Activated T-cell treated with anti-CD3 and anti-CD28 coated beads, Interleukin-2, amount 50 U/mL, for 1 hour (primary cell): ENCODE measurements at regions not wholly inside any gene's neighbourhood (a gene's known extent, or its start where the extent isn't known, plus 50 kb on each side); places are given as distances from the start of the nearest gene placed in this dataset.

Source experiments
- DNase-seq: peaks from one replicate; pipeline ENCODE4 v3.0.0-alpha.2; 2020

GRCh38 chr6:134706806-134707205 lies 243.1 kb downstream of the ALDH8A1 start:
- no peak for DNase-seq

DNA sequence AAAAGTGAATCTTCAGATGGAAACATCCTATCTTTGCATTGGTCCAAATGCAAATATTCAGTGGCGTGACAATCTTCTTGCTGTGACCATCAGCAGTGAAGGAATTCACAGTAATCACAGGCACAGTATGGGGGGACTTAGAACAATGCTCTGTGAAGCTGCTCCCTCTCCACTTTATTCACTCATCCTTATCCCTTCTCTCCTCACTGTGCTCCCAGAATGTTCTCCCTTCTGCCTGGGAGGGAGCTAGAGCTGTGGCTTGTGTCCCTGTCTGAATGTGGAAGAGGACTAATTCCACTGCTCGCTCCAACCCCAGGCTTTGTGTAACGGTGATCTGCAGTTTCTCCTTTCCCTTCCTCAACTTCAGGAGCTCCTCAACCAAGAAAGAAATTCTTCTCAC lies 243.7 kb downstream of the ALDH8A1 start:
- no peak for DNase-seq

GRCh38 chr6:134703206-134703605 lies 246.7 kb downstream of the ALDH8A1 start:
- no peak for DNase-seq

- DNase-seq, result no peak
These were observed 247.6 kb downstream of the ALDH8A1 start for GRCh38 chr6:134702279-134702678.

- DNase-seq, result no peak
These were observed 248.6 kb downstream of the ALDH8A1 start for GRCh38 chr6:134701301-134701700.

DNA sequence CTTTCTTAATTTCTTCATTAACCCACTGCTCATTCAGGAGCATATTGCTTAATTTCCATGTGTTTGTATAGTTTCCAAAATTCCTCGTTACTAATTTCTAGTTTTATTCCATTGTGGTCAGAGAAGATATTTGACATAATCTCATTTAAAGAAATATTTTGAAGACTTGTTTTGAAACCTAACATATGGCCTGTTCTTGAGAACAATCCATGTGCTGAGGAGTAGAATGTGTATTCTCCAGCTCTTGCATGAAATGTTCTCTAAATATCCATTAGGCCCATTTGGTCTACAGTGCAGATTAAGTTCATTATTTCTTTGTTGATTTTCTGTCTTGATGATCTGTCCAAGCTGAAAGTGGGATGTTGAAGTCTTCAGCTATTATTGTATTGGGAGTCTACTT lies 251.7 kb downstream of the ALDH8A1 start:
- DNase-seq, result no peak

GRCh38 chr6:134692008-134692407 lies 257.9 kb downstream of the ALDH8A1 start:
- no peak for DNase-seq

DNA sequence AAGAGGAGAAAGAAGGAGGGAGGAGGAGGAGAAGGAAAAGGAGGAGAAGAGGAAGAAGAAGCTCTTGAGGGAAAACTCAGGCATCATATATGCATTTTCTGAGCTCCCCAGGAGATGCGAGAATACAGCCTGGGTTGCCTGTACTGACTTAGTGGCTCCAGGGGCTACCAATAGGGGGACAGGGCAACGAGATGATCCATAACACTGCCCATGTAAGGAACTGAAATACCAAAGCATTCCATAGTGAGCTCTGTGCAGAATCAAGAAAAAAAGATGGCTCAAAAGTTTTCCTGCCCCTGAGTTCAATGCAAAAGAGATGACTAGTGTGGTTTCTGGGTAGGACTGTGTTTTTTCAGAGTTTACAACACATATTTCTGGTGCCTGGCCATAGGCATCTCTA lies 258.7 kb downstream of the ALDH8A1 start:
- DNase-seq, result no peak

- DNase-seq, result no peak
These were observed 259.9 kb downstream of the ALDH8A1 start for GRCh38 chr6:134690048-134690447.

- DNase-seq, result no peak
These were observed 260.3 kb downstream of the ALDH8A1 start for GRCh38 chr6:134689641-134690040.

- no peak for DNase-seq
These were observed 260.7 kb downstream of the ALDH8A1 start for GRCh38 chr6:134689177-134689576.

GRCh38 chr6:134686071-134686470 lies 263.8 kb downstream of the ALDH8A1 start:
- no peak for DNase-seq

- no peak for DNase-seq
These were observed 265.5 kb downstream of the ALDH8A1 start for GRCh38 chr6:134684423-134684795.

- DNase-seq, result no peak
These were observed 266.0 kb downstream of the ALDH8A1 start for GRCh38 chr6:134683783-134684422.

GRCh38 chr6:134680433-134680832 lies 269.5 kb downstream of the ALDH8A1 start:
- DNase-seq, result no peak

DNA sequence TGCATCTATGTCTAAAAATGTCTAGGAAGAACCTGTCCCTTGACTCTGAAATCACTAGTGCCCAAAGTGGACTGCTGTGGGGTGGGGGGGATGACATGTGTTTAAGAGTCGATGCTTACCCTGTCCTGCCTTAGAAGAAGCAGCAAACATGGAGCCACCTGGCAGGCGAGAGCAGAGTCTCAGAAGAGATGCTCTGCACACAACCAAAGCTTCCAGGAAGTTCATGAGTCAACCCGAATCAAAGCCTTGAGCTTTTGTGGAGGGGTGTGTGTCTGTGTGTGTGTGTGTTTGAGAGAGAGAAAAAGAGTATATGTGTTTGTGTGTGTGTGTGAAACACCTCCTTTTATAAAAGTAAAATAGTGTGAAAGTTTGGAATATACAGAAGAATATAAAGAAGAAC lies 269.9 kb downstream of the ALDH8A1 start:
- DNase-seq, result no peak

- no peak for DNase-seq
These were observed 271.4 kb downstream of the ALDH8A1 start for GRCh38 chr6:134678436-134678889.

DNA sequence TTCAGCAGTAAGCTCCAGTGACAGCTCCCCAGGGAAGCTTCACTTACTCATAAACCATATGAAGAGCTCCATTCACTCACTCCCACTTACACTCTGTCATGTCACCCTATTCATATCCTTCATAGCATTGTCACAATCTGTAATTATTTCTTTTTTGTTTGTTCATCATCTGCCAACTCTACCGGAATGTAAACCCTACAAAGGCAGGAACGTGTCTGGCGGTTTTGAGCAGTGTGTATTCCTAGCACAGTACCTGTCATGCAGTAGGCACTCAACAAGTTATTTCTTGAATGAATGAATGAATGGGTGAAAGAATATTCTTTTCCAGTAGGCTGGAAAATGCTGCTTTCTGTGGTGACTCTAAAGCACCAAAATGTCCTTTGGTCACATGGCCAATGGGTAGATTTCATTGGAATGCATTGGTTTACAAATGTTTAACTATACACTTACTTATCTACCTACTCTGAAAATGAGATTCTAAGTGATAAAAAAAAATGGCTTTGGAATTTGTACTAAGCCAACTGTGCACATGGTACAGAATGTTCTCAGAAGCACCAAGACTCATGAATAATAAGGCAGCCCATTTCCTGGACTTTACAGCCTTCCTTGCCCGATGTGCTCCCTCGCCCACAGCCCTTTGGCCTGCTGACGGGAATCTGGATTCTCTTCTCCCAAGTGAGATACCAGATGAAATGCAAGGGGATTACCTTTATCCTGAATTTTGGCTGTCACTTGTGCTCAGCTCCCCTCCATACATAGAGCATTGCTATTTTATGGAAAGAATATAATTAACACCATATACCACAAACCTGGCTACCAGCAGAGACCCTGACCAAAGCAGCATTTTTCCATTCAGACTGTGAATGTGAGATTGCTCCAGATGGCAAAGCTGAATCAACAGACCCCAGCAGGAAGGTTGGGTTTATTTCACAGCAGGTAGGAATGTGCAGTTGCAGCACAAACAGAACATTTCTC lies 273.3 kb downstream of the ALDH8A1 start:
- DNase-seq, result no peak

DNA sequence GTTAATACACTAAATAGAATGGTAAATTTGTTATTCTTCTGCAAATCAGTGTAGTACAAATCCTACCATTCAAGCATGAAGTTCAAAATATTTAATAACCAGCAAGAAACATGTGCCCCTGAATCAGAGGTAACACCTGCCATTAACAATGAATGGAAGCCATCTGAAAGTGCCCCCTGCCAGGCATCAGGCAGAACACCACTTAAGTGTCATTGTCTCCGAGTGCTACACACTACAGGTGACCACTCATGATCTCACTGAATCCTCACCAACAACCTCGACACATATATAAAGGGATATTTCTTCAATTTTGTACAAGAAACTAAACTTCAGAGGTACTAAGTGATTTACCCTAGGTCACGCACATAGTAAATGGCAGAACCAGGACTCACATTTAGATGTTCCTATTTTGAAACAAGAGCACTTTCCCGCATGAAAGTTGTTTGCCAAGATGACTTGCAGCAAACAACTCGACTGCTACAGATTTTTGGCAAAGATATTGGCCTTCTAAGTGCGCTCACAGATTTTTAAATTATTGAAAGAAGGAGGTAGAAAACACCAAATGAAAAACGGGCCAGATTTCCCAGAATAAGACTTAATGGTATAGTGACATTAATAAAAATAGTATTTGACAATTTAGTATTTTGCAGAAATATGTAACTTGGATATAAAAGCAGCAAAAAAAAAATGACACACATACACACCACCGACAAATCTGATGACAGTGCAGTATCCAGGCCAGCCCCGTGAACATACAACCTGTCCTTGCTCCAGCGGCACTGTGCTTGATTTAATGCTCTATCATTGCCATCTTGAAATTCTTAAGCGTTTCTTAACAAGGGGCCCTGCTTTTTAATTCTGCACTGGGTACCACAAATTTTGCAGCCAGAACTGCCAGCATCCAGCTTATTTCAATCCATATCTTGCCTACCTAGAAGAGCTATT lies 274.5 kb downstream of the ALDH8A1 start:
- no peak for DNase-seq

GRCh38 chr6:134674562-134674961 lies 275.3 kb downstream of the ALDH8A1 start:
- no peak for DNase-seq

DNA sequence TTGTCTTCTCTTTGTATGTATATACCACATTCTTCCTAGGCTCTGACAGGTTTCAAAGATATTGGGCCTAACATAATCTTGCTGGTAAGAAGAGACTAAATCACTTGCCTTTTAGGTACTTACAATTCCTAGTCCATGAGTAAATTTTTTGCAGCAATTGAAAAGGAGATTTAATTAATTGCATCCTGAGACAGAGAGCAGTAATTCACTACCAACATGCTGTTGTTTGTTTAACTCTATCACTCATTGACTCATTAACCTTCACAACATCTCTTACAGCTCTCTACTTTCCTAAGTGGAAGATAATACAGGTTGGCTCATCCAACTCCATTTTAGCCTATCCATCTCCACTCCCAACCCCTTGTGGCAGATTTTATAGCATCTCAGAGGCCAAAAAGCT lies 280.4 kb downstream of the ALDH8A1 start:
- DNase-seq, result no peak

GRCh38 chr6:134667111-134667510 lies 282.8 kb downstream of the ALDH8A1 start:
- DNase-seq, result no peak

GRCh38 chr6:134666125-134666524 lies 283.8 kb downstream of the ALDH8A1 start:
- no peak for DNase-seq
